Vagina (tissue), 2 donors: ENCODE measurements at regions not wholly inside any gene's neighbourhood (a gene's known extent, or its start where the extent isn't known, plus 50 kb on each side); places are given as distances from the start of the nearest gene placed in this dataset.

Source experiments
- POLR2AphosphoS5 ChIP-seq, 2 donors: sonication (generic); formaldehyde crosslinking; IDR thresholded peaks; one replicate each; pipeline ENCODE4 v1.9.0; 2017; ENCODE audit warnings: antibody characterized with exemption in 2 of 2, mild to moderate bottlenecking in 2 of 2, low read depth in 1 of 2; ENCODE audit not compliant: insufficient read depth in 1 of 2
- TF ChIP-seq, protein P1 (sequence below), 3 experiments: fragments of 450-650 bp in 2 of 3; fragments of 200-600 bp in 1 of 3; sonication (generic) in 1 of 3; IDR thresholded peaks; one replicate each; pipeline ENCODE4 v1.5.1; 2017 to 2019; ENCODE audit warnings: antibody characterized with exemption in 3 of 3, mild to moderate bottlenecking in 2 of 3, moderate library complexity in 2 of 3

DNA sequence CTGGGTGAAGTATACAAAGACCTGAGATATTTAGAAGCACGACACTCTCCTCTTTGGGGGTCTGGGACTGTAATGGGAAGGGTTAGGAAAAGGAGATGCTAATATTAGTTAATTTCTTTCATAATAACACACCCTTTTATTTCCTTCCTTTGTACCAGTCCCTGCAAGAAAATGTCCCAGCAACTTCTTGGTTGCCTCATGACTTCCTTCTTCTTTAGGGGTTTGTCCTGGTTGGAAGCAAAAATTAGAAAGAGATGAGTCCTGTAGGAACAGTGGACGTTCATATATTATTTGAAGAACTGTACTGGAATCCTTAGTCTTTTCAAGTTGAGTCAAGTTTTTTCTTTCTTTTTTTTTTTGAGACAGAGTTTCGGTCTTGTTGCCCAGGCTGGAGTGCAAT lies 227.8 kb upstream of the TBL1XR1 start:
- TF ChIP-seq, protein P1, sequence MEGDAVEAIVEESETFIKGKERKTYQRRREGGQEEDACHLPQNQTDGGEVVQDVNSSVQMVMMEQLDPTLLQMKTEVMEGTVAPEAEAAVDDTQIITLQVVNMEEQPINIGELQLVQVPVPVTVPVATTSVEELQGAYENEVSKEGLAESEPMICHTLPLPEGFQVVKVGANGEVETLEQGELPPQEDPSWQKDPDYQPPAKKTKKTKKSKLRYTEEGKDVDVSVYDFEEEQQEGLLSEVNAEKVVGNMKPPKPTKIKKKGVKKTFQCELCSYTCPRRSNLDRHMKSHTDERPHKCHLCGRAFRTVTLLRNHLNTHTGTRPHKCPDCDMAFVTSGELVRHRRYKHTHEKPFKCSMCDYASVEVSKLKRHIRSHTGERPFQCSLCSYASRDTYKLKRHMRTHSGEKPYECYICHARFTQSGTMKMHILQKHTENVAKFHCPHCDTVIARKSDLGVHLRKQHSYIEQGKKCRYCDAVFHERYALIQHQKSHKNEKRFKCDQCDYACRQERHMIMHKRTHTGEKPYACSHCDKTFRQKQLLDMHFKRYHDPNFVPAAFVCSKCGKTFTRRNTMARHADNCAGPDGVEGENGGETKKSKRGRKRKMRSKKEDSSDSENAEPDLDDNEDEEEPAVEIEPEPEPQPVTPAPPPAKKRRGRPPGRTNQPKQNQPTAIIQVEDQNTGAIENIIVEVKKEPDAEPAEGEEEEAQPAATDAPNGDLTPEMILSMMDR (IDR thresholded peaks at IDR 0.05) = no peak
- no peak for TF ChIP-seq POLR2AphosphoS5 (IDR thresholded peaks at IDR 0.05; ENCODE audit: insufficient read depth in 1 of 2, low read depth in 1 of 2)
